GM12892 (cell line): ENCODE measurements at regions not wholly inside any gene's neighbourhood (a gene's known extent, or its start where the extent isn't known, plus 50 kb on each side); places are given as distances from the start of the nearest gene placed in this dataset.
"Not testable (repeated sequence)": the region's sequence is repeated elsewhere in the genome, so short reads cannot be mapped to it uniquely, and the experiment has no call there.

Experiments
- DNase-seq: peaks from one replicate; pipeline ENCODE4 v3.0.0; 2011; ENCODE audit not compliant: insufficient read length
- FAIRE-seq: peaks from 2 replicates; lab custom pipeline; 2011; peaks lifted over from hg19 to GRCh38; lab: Jason Lieb, UNC
- POLR2A ChIP-seq: IDR thresholded peaks from 2 replicates; pipeline ENCODE4 v1.6.1; 2011; ENCODE audit warnings: low read depth, low read length, control low read depth
- POLR2AphosphoS5 ChIP-seq: IDR thresholded peaks from 2 replicates; pipeline ENCODE4 v1.6.1; 2011; ENCODE audit warnings: low read depth, low read length, control low read depth
- TAF1 ChIP-seq: IDR thresholded peaks from 2 replicates; pipeline ENCODE4 v1.6.1; 2011; ENCODE audit warnings: low read depth, mild to moderate bottlenecking, control low read depth, low read length, borderline replicate concordance

GRCh38 chr2:80942766-80943165 lies 638.2 kb upstream of the LRRTM1 start:
- no peak for TF ChIP-seq POLR2AphosphoS5
- no peak for TF ChIP-seq POLR2A
- TF ChIP-seq TAF1 = no peak
- no peak for FAIRE-seq

GRCh38 chr2:80938463-80938862 lies 633.9 kb upstream of the LRRTM1 start:
- DNase-seq (no peak), FAIRE-seq (no peak)
- TF ChIP-seq POLR2A (no peak), POLR2AphosphoS5 (no peak), TAF1 (no peak)

More at GRCh38 chr2:80942766-80943165, 638.2 kb upstream of the LRRTM1 start:
- DNase-seq = no peak

- not testable (repeated sequence) for FAIRE-seq, DNase-seq
Measured at GRCh38 chr2:80931820-80932219, 627.3 kb upstream of the LRRTM1 start.

GRCh38 chr2:80930777-80931176 lies 626.2 kb upstream of the LRRTM1 start:
- FAIRE-seq = no peak
- no peak for DNase-seq
- TF ChIP-seq POLR2A (no peak), POLR2AphosphoS5 (no peak), TAF1 (no peak)

GRCh38 chr2:80926168-80926567 lies 621.6 kb upstream of the LRRTM1 start:
- TF ChIP-seq TAF1 (no peak), POLR2AphosphoS5 (no peak), POLR2A (no peak)
- FAIRE-seq = no peak
- no peak for DNase-seq

- no peak for TF ChIP-seq POLR2AphosphoS5
- TF ChIP-seq TAF1 = no peak
- TF ChIP-seq POLR2A = no peak
- DNase-seq = no peak
- FAIRE-seq = no peak
Measured at GRCh38 chr2:80896576-80896975, 592.0 kb upstream of the LRRTM1 start.

GRCh38 chr2:80894486-80894885 lies 589.9 kb upstream of the LRRTM1 start:
- no peak for TF ChIP-seq POLR2AphosphoS5
- TF ChIP-seq TAF1 = no peak
- TF ChIP-seq POLR2A = no peak
- FAIRE-seq = no peak
- DNase-seq = no peak

GRCh38 chr2:80893711-80894110 lies 589.2 kb upstream of the LRRTM1 start:
- no peak for DNase-seq
- no peak for FAIRE-seq
- no peak for TF ChIP-seq POLR2A
- TF ChIP-seq POLR2AphosphoS5 = no peak
- TF ChIP-seq TAF1 = no peak

GRCh38 chr2:80889009-80889408 lies 584.5 kb upstream of the LRRTM1 start:
- FAIRE-seq = no peak
- no peak for DNase-seq
- TF ChIP-seq POLR2AphosphoS5 (no peak), TAF1 (no peak), POLR2A (no peak)

GRCh38 chr2:80887841-80888378 lies 583.4 kb upstream of the LRRTM1 start:
- no peak for DNase-seq
- TF ChIP-seq POLR2A (no peak), POLR2AphosphoS5 (no peak), TAF1 (no peak)
- FAIRE-seq = no peak

GRCh38 chr2:80874374-80874773 lies 569.8 kb upstream of the LRRTM1 start:
- TF ChIP-seq TAF1 = no peak
- FAIRE-seq (no peak), DNase-seq (no peak)

- DNase-seq (no peak), FAIRE-seq (no peak)
- TF ChIP-seq TAF1 (no peak), POLR2AphosphoS5 (no peak), POLR2A (no peak)
Measured at GRCh38 chr2:80869858-80870438, 565.4 kb upstream of the LRRTM1 start.
